ENCODE measurements at regions not wholly inside any gene's neighbourhood (a gene's known extent, or its start where the extent isn't known, plus 50 kb on each side); places are given as distances from the start of the nearest gene placed in this dataset.

- TF ChIP-seq CTCF (IDR thresholded peaks at IDR 0.05 in 2 of 3, conservative IDR thresholded peaks at IDR 0.05 in 1 of 3; ENCODE audit: borderline replicate concordance in 1 of 3, insufficient read depth in 1 of 3, low read depth in 2 of 3, low read length in 2 of 3) (no peak), POLR2AphosphoS5 (IDR thresholded peaks at IDR 0.05; ENCODE audit: low read depth, low read length) (no peak), EZH2 (IDR thresholded peaks at IDR 0.05) (no peak), ZFX (IDR thresholded peaks at IDR 0.05) (no peak), MAX (IDR thresholded peaks at IDR 0.05) (no peak), CEBPB (IDR thresholded peaks at IDR 0.05; ENCODE audit: low read depth) (no peak), REST (IDR thresholded peaks at IDR 0.05; ENCODE audit: low read depth) (no peak), RAD21 (IDR thresholded peaks at IDR 0.05; ENCODE audit: low read depth) (no peak)
Measured at GRCh38 chr2:195270466-195271039, 386.5 kb upstream of the SLC39A10 start.

Measured in HCT116 (cell line).